LNCAP (cell line): ENCODE measurements at regions not wholly inside any gene's neighbourhood (a gene's known extent, or its start where the extent isn't known, plus 50 kb on each side); places are given as distances from the start of the nearest gene placed in this dataset.

Source experiments
- CTCF ChIP-seq: fragments of 450-650 bp; IDR thresholded peaks from 2 replicates; pipeline ENCODE4 v1.5.1; 2017; ENCODE audit warnings: mild to moderate bottlenecking

GRCh38 chr9:80117031-80117430, 545.3 kb downstream of the TLE4 start:
- no peak for TF ChIP-seq CTCF

- no peak for TF ChIP-seq CTCF
Measured at GRCh38 chr9:80114241-80114640, 542.5 kb downstream of the TLE4 start.

GRCh38 chr9:80107931-80108660, 536.3 kb downstream of the TLE4 start:
- TF ChIP-seq CTCF, result no peak

- TF ChIP-seq CTCF, result no peak
Measured at GRCh38 chr9:80097476-80097875, 525.7 kb downstream of the TLE4 start.

GRCh38 chr9:80094176-80094771, 522.5 kb downstream of the TLE4 start:
- TF ChIP-seq CTCF, result no peak

- TF ChIP-seq CTCF, result no peak
Measured at GRCh38 chr9:80093695-80094094, 521.9 kb downstream of the TLE4 start.

- no peak for TF ChIP-seq CTCF
Measured at GRCh38 chr9:80091526-80091925, 519.8 kb downstream of the TLE4 start.
